Fibroblast of the aortic adventitia (primary cell): ENCODE measurements at regions not wholly inside any gene's neighbourhood (a gene's known extent, or its start where the extent isn't known, plus 50 kb on each side); places are given as distances from the start of the nearest gene placed in this dataset.
"Not testable (repeated sequence)": the region's sequence is repeated elsewhere in the genome, so short reads cannot be mapped to it uniquely, and the experiment has no call there.

Experiments used
- DNase-seq: peaks from one replicate; pipeline ENCODE4 v3.0.0-alpha.2; 2010; ENCODE audit warnings: low read depth
- H3K4me3 ChIP-seq: 2 replicates; pipeline ENCODE4 v1.5.1; 2011; ENCODE audit warnings: low read depth, mild to moderate bottlenecking, control low read depth, low read length, moderate library complexity
- CTCF ChIP-seq: IDR thresholded peaks from 2 replicates; pipeline ENCODE4 v1.5.1; 2011; ENCODE audit warnings: mild to moderate bottlenecking, low read length, control low read depth, inconsistent platforms; ENCODE audit not compliant: insufficient read depth

GRCh38 chr4:84319124-84319523 lies 180.0 kb downstream of the NKX6-1 start:
- H3K4me3 ChIP-seq: no peak overlapping the region
- no peak for TF ChIP-seq CTCF
- DNase-seq: peak; percentile 49

- H3K4me3 ChIP-seq: no peak overlapping the region
- no peak for DNase-seq
Observed at GRCh38 chr4:84317513-84317912, 181.6 kb downstream of the NKX6-1 start.

GRCh38 chr4:84312426-84313012 lies 186.6 kb downstream of the NKX6-1 start:
- TF ChIP-seq CTCF: no peak
- H3K4me3 ChIP-seq: no peak overlapping the region
- no peak for DNase-seq

More at GRCh38 chr4:84317513-84317912, 181.6 kb downstream of the NKX6-1 start:
- TF ChIP-seq CTCF: no peak

GRCh38 chr4:84309191-84309590 lies 189.9 kb downstream of the NKX6-1 start:
- TF ChIP-seq CTCF: no peak
- H3K4me3 ChIP-seq: no peak overlapping the region
- no peak for DNase-seq

- DNase-seq, H3K4me3 ChIP-seq: not testable (repeated sequence)
Observed at GRCh38 chr4:84298719-84299254, 200.3 kb downstream of the NKX6-1 start.

- no peak for TF ChIP-seq CTCF
- H3K4me3 ChIP-seq: no peak overlapping the region
- no peak for DNase-seq
Observed at GRCh38 chr4:84298023-84298718, 200.9 kb downstream of the NKX6-1 start.

GRCh38 chr4:84291969-84292368 lies 207.1 kb downstream of the NKX6-1 start:
- TF ChIP-seq CTCF: no peak
- no peak for DNase-seq
- H3K4me3 ChIP-seq: no peak overlapping the region
